Fibroblast of skin of left quadriceps (primary cell): ENCODE measurements at regions not wholly inside any gene's neighbourhood (a gene's known extent, or its start where the extent isn't known, plus 50 kb on each side); places are given as distances from the start of the nearest gene placed in this dataset.
"Not testable (repeated sequence)": the region's sequence is repeated elsewhere in the genome, so short reads cannot be mapped to it uniquely, and the experiment has no call there.

ENCODE experiments used
- DNase-seq, 2 experiments: peaks; one replicate each; pipeline ENCODE4 v3.0.0-alpha.2; 2013; ENCODE audit warnings: low read depth in 2 of 2

DNA sequence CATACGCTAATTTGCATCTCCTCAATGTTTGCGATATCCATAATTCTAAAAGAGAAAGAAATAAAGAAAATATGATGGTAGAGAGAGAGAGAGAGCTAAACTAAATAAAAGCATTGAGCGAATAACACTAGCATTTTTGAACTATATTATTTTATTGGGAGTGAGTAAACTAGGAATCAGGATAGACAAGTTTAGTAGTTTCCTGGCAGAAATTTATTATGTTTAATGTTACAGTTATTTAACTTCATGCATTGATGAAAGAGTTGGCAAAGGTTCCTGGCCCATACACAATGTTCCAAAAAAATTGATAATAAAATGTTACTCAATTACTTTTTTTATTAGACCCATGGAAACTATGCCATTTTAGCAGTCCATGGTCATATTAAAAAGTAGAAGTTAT, 1708.2 kb upstream of the CDH6 start:
- DNase-seq = no peak

DNA sequence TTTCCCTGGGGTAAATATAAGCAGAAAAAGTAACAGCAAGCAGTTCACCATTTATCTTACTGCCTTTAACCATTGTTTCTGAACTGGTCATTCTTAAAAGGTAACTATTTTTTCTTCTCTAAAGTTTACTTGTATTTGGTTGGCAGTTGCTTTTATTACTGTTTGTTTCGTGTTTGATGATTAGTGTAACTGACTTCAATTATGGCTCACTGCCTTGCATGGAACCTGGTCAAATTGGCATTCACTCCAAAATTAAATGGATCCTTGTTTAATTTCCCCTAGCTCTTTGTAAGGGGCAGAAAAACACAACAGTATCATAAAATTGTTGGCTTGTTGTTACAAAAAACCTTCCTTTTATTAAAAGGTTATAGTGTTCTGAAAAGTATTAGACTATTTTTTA, 1723.9 kb upstream of the CDH6 start:
- DNase-seq = no peak

DNA sequence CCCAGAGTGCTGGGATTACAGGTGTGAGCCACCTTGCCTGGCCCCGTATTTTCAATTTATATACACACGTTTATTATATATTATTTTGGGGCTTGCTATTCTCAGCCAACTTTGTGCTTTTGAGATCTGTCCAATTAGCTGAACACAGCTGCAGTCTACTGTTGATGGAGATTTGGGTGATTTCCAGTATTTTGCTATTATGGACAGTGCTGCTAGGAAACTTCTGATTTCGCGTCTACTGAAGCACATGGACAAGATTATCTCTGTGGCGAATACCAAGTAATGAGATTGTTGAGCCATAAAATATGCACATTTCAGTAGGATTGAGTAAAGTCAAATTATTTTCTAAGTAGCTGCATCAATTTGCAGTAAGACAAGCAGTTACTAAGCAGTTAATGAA, 1731.2 kb upstream of the CDH6 start:
- DNase-seq = no peak

GRCh38 chr5:29460971-29461559, 1732.4 kb upstream of the CDH6 start:
- no peak for DNase-seq

DNA sequence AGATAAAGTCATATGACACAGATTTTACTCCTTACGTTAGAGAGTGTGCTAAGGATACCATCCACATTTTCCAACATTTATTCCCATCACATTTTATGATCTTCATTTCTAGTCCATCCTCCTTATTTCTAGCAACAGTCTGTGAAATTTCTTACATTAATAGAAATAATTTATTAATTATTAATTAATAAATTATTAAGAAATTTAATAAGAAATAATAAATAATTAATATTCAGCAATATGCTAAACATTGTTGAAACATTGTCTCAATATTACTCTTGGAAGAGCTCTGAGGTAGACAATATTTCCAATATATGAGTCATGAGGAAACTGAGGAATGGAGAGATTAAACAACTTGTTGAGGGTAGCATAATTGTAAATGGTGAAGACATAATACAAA, 1742.5 kb upstream of the CDH6 start:
- not testable (repeated sequence) for DNase-seq

DNA sequence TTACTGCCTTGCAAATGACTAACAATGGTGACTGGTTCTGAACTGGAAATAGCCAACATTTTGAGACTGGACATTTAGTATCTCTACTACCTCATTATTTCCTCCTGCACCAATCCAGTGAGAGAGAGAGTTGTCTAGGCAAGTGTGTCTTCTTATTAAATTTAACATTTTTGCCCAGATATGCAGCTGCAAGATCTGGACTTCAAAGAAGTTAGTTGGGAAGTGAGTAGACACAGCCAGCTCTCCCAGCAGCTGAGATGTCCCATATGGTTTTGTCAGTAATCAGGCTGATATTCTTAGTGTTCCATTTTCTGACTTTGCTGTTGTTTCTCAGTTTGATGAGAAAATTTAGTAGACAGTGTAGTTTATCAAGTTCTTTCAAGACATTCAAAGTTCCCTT, 1778.8 kb upstream of the CDH6 start:
- no peak for DNase-seq

- DNase-seq = no peak
These were observed 1780.5 kb upstream of the CDH6 start for GRCh38 chr5:29412979-29413378.

DNA sequence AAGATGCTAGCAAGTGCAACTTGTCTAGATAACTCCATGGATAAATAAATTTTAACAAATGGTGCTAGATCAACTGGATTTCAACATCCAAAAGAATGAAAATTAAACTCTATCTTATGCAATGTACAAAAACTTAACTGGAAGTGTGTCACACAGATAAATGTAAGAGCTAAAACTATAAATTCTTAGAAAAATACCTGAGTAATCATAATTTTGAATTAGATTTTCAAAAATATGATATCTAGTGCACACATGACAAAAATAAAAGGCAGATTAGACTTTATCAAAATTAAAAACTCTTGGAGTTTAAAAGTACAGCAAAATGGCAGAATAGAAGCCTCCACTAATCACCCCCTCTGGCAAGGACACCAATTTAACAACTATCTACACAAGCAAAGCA, 1791.2 kb upstream of the CDH6 start:
- no peak for DNase-seq

DNA sequence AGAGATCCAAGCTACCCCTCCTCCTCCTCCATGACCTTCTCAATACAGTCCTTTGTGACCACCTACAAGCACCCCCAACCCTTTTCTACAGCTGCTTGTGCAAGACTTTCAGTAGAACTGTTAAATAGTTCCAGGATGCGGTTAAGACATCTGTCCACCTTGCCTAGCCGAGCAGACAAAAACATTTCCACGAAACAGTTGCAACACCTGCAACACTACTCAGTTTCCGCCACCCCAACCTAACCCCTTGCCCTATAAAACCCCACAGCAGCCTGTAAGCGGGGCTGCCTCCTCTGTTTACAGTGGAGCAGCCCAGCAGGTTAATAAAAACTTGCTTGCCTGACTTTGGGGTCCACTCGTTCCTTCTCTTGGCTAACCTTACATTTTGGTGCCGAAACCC, 1803.5 kb upstream of the CDH6 start:
- no peak for DNase-seq

GRCh38 chr5:29387384-29387783, 1806.1 kb upstream of the CDH6 start:
- DNase-seq = no peak

GRCh38 chr5:29382780-29383179, 1810.7 kb upstream of the CDH6 start:
- DNase-seq = no peak

- no peak for DNase-seq
These were observed 1813.5 kb upstream of the CDH6 start for GRCh38 chr5:29380029-29380428.

DNA sequence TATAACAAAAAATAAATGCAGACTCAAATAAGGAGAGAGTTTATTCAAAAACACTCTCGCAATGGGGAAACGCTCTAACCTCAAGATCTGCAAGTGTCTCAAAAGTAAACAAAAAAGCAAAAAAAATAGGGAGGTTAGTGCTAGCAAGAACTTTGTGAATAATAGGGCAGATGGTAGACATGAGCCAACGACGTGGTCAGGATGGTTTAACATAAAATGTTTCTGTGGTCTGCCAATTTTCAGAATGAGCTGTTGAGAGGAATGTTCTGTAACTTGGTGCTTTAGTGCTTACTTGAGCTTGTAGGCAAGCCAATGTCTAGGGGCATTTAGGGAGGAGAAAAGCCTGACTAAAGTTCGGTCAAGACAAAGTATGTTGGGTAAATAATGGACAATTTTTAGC, 1813.9 kb upstream of the CDH6 start:
- no peak for DNase-seq

GRCh38 chr5:29378104-29378503, 1815.4 kb upstream of the CDH6 start:
- no peak for DNase-seq

- no peak for DNase-seq
These were observed 1823.2 kb upstream of the CDH6 start for GRCh38 chr5:29370248-29370647.

- no peak for DNase-seq
These were observed 1826.2 kb upstream of the CDH6 start for GRCh38 chr5:29367176-29367833.

DNA sequence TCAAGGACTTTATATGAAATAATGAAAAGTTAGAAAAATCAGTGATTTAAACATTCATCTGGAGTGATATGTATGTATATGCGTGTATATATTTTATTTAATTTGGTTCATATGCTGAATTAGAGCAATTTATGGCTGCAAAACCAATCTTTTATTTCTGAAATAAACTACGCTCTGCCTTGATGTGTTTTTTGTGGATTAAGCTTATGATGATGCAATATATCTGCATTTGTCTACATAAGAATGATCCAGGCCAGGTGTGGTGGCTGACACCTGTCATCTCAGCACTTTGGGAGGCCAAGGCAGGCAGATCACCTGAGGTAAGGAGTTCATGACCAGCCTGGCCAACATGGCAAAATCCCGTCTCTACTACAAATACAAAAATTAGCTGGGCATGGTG, 1842.3 kb upstream of the CDH6 start:
- no peak for DNase-seq

- no peak for DNase-seq
These were observed 1856.5 kb upstream of the CDH6 start for GRCh38 chr5:29337030-29337429.

- no peak for DNase-seq
These were observed 1871.9 kb upstream of the CDH6 start for GRCh38 chr5:29321591-29321990.

GRCh38 chr5:29309359-29309758, 1884.1 kb upstream of the CDH6 start:
- no peak for DNase-seq

DNA sequence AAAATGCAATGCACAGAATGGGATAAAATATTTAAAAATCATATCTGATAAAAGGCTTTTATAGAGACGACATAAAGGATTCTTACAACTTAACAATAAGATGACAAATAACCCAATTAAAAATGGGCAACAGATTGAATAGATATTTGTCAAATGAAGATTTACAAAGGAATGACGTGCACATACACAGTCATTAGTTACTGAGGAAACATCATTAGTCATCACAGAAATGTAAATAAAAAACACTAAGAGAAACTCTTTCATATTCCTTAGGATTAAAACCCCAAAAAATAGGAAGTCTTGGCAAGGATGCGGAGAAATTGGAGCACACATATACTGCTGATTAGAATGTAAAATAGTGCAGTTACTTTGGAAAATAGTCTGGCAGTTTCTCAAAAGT, 1886.0 kb upstream of the CDH6 start:
- no peak for DNase-seq

DNA sequence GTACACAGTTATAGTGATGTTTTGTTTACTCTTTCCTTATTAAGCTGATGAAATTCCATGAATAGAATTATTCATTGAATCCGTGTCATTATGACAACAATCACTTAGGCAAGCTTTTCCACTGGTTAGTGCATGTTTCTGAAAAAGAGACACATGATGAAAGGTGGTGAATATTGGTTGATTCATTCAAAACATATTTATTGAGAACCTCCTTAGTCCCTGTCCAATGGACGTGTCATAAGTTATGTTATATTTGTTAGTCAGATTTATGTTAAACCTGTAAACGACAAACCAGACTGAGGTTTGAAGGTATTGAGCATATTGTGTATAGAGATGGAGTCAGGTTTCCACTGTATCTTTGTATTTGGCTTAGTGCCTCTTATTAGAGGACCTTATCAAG, 1888.9 kb upstream of the CDH6 start:
- no peak for DNase-seq

GRCh38 chr5:29296548-29296947, 1896.9 kb upstream of the CDH6 start:
- no peak for DNase-seq

DNA sequence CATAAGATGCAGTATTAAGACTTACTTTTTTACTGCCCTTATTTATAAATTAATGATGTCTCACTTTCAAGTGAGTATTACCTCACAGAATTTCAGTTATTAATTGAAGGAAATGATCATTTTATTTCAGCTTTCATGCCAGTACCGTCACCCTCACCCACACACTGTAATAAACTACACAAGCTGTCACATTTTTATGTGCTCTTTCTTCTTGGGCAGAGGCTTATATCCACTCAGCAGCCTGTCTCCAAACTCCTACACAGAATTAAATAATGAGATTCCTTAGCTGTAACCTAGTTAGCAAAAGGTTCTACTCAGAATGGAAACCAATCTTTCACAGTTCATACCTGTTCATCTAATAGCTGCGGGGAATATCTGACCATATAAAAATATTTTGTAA, 1915.8 kb upstream of the CDH6 start:
- no peak for DNase-seq
